ENCODE measurements at regions not wholly inside any gene's neighbourhood (a gene's known extent, or its start where the extent isn't known, plus 50 kb on each side); places are given as distances from the start of the nearest gene placed in this dataset.

DNA sequence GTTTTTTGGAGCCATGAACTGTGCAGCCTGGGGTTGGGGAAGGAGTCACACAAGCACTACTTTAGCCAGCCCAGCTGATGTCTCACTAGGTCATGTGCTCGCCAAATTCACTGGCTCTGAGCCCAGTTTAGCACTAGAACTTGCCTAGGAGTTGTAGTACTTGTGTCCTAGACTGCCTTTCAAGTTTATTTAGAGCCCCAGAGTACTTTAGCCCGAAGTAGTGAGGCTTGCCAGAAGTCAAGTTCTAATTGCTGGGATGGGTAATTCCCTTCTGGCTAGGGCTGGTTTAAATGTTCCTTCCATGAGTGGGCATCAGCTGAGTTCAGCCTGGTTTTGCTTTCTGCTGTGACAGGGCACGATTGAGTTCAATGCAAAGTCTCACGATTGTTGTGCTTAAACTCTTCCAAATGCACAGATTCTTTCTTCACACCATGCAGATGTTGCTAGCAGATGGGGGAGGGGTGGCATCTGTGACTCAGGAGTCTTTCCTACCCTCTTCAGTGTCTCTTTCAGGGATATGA, 228.2 kb upstream of the ZPLD1 start:
- TF ChIP-seq, protein P1, sequence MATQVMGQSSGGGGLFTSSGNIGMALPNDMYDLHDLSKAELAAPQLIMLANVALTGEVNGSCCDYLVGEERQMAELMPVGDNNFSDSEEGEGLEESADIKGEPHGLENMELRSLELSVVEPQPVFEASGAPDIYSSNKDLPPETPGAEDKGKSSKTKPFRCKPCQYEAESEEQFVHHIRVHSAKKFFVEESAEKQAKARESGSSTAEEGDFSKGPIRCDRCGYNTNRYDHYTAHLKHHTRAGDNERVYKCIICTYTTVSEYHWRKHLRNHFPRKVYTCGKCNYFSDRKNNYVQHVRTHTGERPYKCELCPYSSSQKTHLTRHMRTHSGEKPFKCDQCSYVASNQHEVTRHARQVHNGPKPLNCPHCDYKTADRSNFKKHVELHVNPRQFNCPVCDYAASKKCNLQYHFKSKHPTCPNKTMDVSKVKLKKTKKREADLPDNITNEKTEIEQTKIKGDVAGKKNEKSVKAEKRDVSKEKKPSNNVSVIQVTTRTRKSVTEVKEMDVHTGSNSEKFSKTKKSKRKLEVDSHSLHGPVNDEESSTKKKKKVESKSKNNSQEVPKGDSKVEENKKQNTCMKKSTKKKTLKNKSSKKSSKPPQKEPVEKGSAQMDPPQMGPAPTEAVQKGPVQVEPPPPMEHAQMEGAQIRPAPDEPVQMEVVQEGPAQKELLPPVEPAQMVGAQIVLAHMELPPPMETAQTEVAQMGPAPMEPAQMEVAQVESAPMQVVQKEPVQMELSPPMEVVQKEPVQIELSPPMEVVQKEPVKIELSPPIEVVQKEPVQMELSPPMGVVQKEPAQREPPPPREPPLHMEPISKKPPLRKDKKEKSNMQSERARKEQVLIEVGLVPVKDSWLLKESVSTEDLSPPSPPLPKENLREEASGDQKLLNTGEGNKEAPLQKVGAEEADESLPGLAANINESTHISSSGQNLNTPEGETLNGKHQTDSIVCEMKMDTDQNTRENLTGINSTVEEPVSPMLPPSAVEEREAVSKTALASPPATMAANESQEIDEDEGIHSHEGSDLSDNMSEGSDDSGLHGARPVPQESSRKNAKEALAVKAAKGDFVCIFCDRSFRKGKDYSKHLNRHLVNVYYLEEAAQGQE (IDR thresholded peaks at IDR 0.05; ENCODE audit: insufficient replicate concordance, low read depth), result no peak
- TF ChIP-seq, protein P2, sequence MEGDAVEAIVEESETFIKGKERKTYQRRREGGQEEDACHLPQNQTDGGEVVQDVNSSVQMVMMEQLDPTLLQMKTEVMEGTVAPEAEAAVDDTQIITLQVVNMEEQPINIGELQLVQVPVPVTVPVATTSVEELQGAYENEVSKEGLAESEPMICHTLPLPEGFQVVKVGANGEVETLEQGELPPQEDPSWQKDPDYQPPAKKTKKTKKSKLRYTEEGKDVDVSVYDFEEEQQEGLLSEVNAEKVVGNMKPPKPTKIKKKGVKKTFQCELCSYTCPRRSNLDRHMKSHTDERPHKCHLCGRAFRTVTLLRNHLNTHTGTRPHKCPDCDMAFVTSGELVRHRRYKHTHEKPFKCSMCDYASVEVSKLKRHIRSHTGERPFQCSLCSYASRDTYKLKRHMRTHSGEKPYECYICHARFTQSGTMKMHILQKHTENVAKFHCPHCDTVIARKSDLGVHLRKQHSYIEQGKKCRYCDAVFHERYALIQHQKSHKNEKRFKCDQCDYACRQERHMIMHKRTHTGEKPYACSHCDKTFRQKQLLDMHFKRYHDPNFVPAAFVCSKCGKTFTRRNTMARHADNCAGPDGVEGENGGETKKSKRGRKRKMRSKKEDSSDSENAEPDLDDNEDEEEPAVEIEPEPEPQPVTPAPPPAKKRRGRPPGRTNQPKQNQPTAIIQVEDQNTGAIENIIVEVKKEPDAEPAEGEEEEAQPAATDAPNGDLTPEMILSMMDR (IDR thresholded peaks at IDR 0.05; ENCODE audit: insufficient read depth, low read length), result no peak
- no peak for TF ChIP-seq POLR2AphosphoS5 (IDR thresholded peaks at IDR 0.05; ENCODE audit: low read depth)
- no peak for TF ChIP-seq GABPA (IDR thresholded peaks at IDR 0.05; ENCODE audit: low read depth)

Measured in HL-60 (cell line).